ENCODE measurements at regions not wholly inside any gene's neighbourhood (a gene's known extent, or its start where the extent isn't known, plus 50 kb on each side); places are given as distances from the start of the nearest gene placed in this dataset.

DNA sequence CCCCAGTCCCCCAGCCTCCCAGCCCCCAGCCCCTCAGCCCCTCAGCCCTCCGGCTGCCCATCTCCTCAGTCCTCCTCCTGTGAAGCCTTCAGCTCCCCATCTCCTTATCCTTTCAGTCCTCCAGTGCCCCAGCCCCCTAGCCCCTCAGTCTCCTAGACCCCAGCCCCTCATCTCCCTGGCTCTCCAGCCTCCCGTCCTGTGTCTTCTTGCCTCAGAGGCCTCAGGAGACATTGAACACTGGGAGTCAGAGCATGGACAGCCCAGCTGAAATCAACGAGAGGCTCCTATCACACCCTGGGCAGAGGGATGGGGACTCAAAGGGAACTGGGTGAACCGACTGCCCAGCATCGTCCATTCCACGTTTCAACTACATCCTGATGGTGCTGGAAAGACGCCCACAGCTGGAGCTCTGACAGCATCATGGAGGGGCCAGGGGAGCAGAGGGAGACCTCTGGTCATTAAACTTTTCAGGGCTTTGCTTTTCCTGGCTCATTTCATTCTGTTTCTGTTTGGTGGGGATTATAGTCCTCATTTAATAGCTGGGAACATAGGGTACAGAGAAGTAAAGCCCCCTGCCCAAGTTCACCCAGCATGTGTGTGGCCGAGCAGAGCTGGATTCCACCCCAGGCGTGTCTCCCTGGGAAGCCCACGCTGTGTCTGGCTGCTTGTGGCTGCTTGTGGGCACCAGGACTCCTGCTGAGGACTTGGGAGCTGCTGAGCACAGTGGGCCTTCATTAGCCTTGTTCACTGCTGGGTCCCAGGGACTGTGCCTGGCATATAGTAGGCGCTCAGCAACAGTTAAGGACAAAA, 396.7 kb downstream of the PTPRU start:
- no peaks in the 10 kb centered on the region for H3K27me3 ChIP-seq
- WGBS, 2 donors = 54 to 69% methylated on average over 9 to 10 of the region's 11 CpGs
- no peaks in the 10 kb centered on the region for H3K4me1 ChIP-seq
- no peaks in the 10 kb centered on the region for H3K9me3 ChIP-seq
- no peak overlapping the region for H3K4me3 ChIP-seq (replicated peaks in 1 of 3)
- DNase-seq = no peak
- intact Hi-C loops (cut with DNase I) = no loop called here
- TF ChIP-seq, protein P1, sequence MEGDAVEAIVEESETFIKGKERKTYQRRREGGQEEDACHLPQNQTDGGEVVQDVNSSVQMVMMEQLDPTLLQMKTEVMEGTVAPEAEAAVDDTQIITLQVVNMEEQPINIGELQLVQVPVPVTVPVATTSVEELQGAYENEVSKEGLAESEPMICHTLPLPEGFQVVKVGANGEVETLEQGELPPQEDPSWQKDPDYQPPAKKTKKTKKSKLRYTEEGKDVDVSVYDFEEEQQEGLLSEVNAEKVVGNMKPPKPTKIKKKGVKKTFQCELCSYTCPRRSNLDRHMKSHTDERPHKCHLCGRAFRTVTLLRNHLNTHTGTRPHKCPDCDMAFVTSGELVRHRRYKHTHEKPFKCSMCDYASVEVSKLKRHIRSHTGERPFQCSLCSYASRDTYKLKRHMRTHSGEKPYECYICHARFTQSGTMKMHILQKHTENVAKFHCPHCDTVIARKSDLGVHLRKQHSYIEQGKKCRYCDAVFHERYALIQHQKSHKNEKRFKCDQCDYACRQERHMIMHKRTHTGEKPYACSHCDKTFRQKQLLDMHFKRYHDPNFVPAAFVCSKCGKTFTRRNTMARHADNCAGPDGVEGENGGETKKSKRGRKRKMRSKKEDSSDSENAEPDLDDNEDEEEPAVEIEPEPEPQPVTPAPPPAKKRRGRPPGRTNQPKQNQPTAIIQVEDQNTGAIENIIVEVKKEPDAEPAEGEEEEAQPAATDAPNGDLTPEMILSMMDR (IDR thresholded peaks at IDR 0.05) = no peak
- TF ChIP-seq POLR2A (IDR thresholded peaks at IDR 0.05) = no peak
- H3K36me3 ChIP-seq = no peaks in the 10 kb centered on the region
- H3K27ac ChIP-seq = no peak overlapping the region

DNA sequence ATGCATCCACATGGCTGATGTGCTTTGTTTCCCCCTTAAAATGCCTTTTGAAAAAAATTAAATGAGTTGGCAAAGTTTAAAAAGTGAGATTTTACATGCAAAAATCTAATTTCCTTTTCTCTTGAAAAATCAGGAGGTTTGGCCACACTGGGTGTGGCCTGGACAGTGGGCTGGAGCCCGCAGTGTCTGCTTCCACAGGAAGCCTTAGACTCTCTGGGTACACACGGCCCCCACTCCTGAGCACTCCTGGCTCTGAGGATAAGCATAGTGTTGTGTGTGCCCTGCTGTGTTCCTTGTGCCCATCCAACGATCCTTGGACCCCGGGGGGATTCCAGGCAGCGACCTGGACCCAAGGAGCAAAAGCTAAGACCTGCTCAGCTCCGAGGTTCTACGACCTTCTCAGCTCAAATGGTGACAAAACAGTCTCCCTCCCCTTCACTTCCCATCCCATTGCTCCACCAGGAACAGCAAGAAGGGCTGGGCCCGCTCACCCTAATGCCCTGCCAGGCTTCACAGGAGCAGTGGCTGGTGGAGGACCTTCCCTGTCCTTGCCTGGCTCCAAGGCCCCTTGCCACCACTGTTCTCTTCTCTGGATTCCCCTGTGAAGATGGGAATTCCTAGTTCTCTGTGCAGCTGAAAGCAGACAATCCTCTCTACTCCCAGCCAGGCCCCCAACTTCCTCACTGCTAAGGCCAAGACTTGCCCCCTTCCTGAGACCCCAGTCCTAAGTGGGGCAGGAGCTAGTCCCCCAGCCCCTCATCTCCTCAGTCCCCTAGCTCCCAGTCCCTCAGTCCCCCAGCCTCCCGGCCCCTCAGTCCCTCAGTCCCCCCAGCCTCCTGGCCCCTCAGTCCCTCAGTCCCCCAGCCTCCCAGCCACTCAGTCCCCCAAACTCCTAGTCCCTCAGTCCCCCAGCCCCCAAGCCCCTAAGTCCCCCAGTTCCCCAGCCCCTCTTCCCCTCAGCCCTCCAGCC, 395.8 kb downstream of the PTPRU start:
- Histone ChIP-seq H3K4me1 (no peaks in the 10 kb centered on the region), H3K4me3 (replicated peaks in 1 of 3) (no peak overlapping the region), H3K9me3 (no peaks in the 10 kb centered on the region), H3K27me3 (no peaks in the 10 kb centered on the region), H3K27ac (no peak overlapping the region), H3K36me3 (no peaks in the 10 kb centered on the region)
- WGBS, 2 donors = 68% methylated on average over 9 of the region's 9 CpGs
- intact Hi-C loops (cut with DNase I) = no loop called here
- no peak for DNase-seq
- TF ChIP-seq, protein P1 (IDR thresholded peaks at IDR 0.05) = no peak

DNA sequence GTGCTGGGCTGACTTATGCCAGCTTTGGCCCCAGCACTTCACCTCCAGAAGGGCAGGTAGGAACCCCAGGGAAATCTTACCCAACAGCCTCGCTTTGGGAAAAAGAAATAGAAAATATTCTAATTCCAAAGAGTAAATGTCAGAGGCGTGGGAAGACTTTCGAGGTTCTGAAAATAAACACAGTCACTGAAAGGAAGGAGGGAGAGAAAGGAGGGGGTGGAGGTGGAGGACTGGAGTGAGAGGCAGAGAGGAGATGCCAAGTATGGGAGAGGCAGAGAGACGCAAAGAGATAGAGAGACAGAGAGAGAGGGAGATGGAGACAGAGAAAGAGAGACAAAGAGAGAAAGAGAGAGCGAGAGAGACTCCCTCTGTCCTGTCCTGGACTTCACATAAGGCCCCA, 395.0 kb downstream of the PTPRU start:
- no peaks in the 10 kb centered on the region for H3K36me3 ChIP-seq
- no peak for DNase-seq
- 64 to 65% methylated on average over 5 of the region's 5 CpGs for WGBS, 2 donors
- H3K27me3 ChIP-seq = no peaks in the 10 kb centered on the region
- intact Hi-C loops (cut with DNase I) = no loop called here
- H3K4me3 ChIP-seq (replicated peaks in 1 of 3) = no peak overlapping the region
- H3K4me1 ChIP-seq = no peaks in the 10 kb centered on the region
- no peaks in the 10 kb centered on the region for H3K9me3 ChIP-seq
- H3K27ac ChIP-seq = no peak overlapping the region
- TF ChIP-seq POLR2A (IDR thresholded peaks at IDR 0.05) = no peak
- TF ChIP-seq, protein P1 (IDR thresholded peaks at IDR 0.05) = no peak

DNA sequence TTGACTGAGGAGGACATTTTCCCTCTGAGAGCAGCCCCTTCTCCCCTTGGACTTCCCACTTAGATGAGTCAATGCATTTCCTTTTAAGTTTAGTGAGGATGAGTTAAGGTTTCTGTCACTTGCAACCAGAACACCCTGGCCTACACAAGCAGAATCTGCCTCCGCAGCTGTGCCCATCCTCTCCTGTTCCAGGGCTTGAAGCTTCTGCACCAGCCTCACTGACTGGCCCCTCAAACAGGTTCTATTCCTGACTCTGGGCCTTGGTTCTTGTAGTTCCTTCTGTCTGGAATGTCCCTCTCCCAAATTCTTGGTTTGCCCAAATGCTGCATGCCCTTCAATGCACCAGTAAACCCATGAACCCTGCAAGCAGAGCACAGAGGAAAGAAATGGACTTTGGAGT, 394.4 kb downstream of the PTPRU start:
- Histone ChIP-seq H3K9me3 (no peaks in the 10 kb centered on the region), H3K36me3 (no peaks in the 10 kb centered on the region), H3K27me3 (no peaks in the 10 kb centered on the region), H3K4me3 (replicated peaks in 1 of 3) (no peak overlapping the region), H3K27ac (no peak overlapping the region), H3K4me1 (no peaks in the 10 kb centered on the region)
- intact Hi-C loops (cut with DNase I) = no loop called here
- DNase-seq = no peak
- WGBS, 2 donors = 89 to 94% methylated on average over 1 of the region's 1 CpG
- TF ChIP-seq, protein P1 (IDR thresholded peaks at IDR 0.05) = no peak
- no peak for TF ChIP-seq POLR2A (IDR thresholded peaks at IDR 0.05)

All from thyroid gland (tissue), 4 donors.